GM06990 (cell line): ENCODE measurements at regions not wholly inside any gene's neighbourhood (a gene's known extent, or its start where the extent isn't known, plus 50 kb on each side); places are given as distances from the start of the nearest gene placed in this dataset.

ENCODE experiments used
- DNase-seq: peaks from one replicate; pipeline ENCODE4 v3.0.0-alpha.2; 2011; ENCODE audit not compliant: insufficient read length; ENCODE audit errors: extremely low read depth
- H3K27me3 ChIP-seq: replicated peaks from 2 replicates; pipeline ENCODE4 v1.6.0; 2011; ENCODE audit warnings: low read length; ENCODE audit not compliant: control insufficient read depth, insufficient read depth
- H3K36me3 ChIP-seq: 2 replicates; pipeline ENCODE4 v1.5.1; 2011; ENCODE audit warnings: low read length; ENCODE audit not compliant: control insufficient read depth, insufficient read depth
- H3K4me3 ChIP-seq: replicated peaks from 2 replicates; pipeline ENCODE4 v1.5.1; 2011; ENCODE audit warnings: low read depth, mild to moderate bottlenecking, control low read depth, low read length
- CTCF ChIP-seq: IDR thresholded peaks from 2 replicates; pipeline ENCODE4 v1.5.1; 2011; ENCODE audit warnings: low read length, control low read depth, mild to moderate bottlenecking, inconsistent platforms; ENCODE audit not compliant: insufficient read depth, poor library complexity, severe bottlenecking

GRCh38 chr9:131809941-131810344, 70.1 kb upstream of the RAPGEF1 start:
- TF ChIP-seq CTCF = no peak
- H3K4me3 ChIP-seq = no peak overlapping the region
- DNase-seq = no peak
- H3K27me3 ChIP-seq = peaks cover 4% of the 10 kb centered on the region; the same call in 1 of the 2 replicates
- no peaks in the 10 kb centered on the region for H3K36me3 ChIP-seq

- Histone ChIP-seq H3K27me3 (peaks cover 6% of the 10 kb centered on the region), H3K4me3 (no peak overlapping the region), H3K36me3 (no peaks in the 10 kb centered on the region)
- no peak for DNase-seq
- TF ChIP-seq CTCF = no peak
Measured at GRCh38 chr9:131808291-131808690, 68.4 kb upstream of the RAPGEF1 start.

GRCh38 chr9:131807144-131807983, 67.5 kb upstream of the RAPGEF1 start:
- no peak for DNase-seq
- peaks cover 6% of the 10 kb centered on the region for H3K27me3 ChIP-seq
- no peaks in the 10 kb centered on the region for H3K36me3 ChIP-seq
- no peak for TF ChIP-seq CTCF
- H3K4me3 ChIP-seq = no peak overlapping the region

GRCh38 chr9:131805803-131806202, 65.9 kb upstream of the RAPGEF1 start:
- TF ChIP-seq CTCF = no peak

GRCh38 chr9:131804826-131805225, 65.0 kb upstream of the RAPGEF1 start:
- Histone ChIP-seq H3K36me3 (no peaks in the 10 kb centered on the region), H3K27me3 (peaks cover 3% of the 10 kb centered on the region), H3K4me3 (no peak overlapping the region)
- TF ChIP-seq CTCF = no peak
- no peak for DNase-seq

More at GRCh38 chr9:131805803-131806202, 65.9 kb upstream of the RAPGEF1 start:
- DNase-seq = no peak
- peaks cover 6% of the 10 kb centered on the region for H3K27me3 ChIP-seq
- H3K36me3 ChIP-seq = no peaks in the 10 kb centered on the region
- H3K4me3 ChIP-seq = no peak overlapping the region
